ENCODE measurements at regions not wholly inside any gene's neighbourhood (a gene's known extent, or its start where the extent isn't known, plus 50 kb on each side); places are given as distances from the start of the nearest gene placed in this dataset.

DNA sequence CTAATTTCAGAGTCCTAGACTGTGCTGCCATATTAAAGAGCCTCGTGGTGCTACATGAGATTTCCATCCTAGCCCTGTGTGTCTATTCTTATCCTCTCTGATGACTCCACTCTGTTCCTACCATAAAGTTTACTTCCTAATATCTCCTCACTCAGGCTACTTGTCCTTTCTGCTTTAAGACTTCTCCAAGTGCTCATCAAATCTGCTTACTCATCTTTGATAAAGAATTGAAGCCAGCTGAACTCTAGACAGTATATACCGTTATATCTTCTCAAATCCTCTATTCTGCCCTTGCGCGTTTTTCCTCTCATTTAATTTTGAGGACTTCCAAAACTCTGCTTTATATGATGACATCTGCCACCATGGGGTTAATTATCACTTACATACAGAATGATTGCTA, 539.5 kb downstream of the HAPSTR1 start:
- TF ChIP-seq POLR2A (IDR thresholded peaks at IDR 0.05) (no peak), CTCF (IDR thresholded peaks at IDR 0.05) (no peak)

Measured in sigmoid colon (tissue), 3 donors.